GM21786 (cell line): ENCODE measurements at regions not wholly inside any gene's neighbourhood (a gene's known extent, or its start where the extent isn't known, plus 50 kb on each side); places are given as distances from the start of the nearest gene placed in this dataset.

Source experiments
- ATAC-seq: cut with Tn5 transposase; IDR thresholded peaks from one replicate; pipeline ENCODE4 v1.9.1; 2021; ENCODE audit not compliant: unreplicated experiment

DNA sequence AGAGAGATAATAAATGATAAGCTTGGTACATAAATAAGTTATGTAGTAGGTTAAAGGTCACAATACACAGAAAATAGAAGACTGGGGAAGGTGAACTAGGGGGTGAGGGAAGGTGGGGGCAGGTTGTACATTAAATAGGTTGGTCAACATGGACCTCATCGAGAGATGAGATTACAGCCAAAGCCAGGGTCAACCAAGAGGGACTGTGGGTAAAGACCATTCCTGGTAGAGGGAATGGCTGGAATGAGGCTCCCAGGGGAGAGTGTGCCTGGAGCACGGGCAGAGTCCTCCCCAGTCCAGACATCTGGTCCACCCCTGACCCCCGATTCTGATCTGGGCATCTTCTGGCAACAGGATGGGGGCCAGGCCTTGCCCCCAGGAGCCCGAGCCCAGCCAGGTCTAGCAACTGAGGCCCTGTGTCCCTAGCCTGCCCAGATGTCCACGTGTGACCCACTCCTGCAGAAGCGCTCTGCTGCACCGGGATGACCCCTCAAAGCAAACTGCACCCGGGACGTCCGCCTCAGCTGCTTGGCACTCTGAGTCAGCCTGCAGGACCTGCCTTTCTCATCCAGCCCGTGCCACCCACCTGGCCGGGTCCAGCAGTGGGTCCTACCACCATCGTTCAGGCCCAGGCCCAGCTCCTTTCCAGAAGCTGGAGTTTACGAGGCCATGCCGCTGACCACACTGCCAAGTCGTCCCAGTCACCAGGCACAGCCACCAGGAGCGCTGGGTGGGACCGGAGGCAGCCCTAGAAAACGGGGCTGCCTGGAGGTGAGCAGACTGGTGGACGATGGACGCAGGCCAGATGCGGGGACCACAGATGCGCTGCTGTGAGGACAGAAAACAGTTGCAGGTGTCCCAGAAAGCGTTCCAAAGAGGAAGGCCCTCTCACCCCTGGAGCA is 56.2 kb upstream of the ID2 start:
- ATAC-seq, result no peak

- ATAC-seq, result no peak
Observed at GRCh38 chr2:8626572-8626971, 55.3 kb upstream of the ID2 start.

DNA sequence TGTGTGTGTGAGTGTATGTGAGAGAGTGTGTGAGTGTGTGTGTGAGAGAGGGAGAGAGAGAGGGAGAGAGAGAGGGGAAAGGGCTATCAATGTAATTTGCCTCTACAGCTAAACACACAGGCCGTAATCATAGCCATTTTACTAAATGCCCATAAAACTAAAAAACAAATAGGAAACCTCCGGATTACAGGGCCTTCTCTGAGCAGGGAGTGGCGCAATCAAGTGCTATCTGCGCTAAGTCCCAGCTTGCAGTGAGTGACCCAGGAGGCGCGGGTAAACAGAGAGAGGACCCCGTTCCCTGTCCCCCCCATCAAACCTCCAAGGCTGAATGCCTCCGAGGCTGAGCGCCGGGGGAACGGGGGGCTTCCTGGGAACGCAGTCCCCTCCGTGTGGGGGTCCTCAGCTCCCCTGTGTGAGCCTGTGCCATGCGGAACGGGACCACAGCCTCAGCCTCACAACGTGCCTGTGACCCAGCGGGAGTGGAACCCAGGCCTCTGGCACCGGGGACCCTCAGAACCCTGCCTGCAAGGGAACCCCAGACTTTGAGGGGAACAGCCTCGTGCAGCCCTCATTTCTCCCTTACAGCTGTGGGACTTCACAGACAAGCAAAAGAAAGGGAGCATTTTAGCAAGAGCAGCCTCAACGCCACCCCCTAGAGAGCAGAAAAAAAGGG is 54.7 kb upstream of the ID2 start:
- ATAC-seq, result no peak

DNA sequence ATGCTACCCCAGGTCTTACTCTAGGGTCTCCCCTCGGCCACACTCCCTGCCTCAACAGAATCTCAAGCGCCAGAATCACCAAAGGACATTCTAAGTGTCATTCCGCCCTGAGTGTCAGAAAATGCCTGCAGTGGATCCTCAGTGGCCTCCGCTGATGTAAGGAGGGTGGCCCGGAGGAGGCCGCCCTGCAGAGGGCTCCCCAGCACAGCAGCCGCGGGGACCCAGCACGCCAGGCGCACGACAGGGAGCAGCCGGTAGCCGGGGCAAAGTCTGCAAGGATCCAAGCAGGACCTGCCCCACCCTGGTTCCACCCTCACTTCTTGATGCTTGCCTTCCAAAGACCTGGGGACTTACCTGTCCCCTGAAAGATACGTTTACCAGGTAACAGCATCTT is 54.2 kb upstream of the ID2 start:
- no peak for ATAC-seq

DNA sequence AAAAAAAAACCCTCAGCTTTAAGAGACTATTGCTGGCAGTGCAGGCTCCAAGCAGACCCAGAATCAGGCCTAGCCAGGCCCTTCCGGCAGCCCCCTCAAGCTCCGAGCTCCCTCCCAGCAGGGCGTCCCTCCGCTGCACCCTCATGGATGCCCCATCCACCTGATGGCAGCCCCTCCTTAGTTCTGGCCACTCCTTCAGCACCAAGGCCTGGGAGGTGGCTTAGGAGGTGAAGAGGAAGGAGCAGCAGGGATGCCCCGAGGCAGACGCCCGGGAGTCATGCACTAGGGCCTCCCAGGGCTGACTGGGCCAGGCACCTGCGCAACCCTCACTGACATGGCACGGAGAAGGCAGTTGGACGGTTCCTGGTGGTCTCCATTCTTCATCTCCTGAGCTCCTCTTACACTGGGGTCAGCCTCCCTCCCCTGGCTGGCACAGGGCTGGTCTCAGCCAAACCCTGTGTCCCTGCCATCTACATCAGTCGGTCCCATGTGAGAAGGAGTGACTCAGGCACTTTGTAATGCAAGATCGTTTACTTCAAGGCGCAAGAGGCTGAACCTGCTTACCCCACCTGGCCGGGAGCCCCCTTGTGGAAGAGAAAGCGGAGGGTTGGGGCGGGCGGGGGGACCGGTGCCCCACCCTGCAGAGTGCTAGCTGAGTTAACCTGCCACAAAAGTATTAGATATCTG is 53.5 kb upstream of the ID2 start:
- ATAC-seq, result no peak

- no peak for ATAC-seq
Observed at GRCh38 chr2:8628866-8629209, 53.0 kb upstream of the ID2 start.

DNA sequence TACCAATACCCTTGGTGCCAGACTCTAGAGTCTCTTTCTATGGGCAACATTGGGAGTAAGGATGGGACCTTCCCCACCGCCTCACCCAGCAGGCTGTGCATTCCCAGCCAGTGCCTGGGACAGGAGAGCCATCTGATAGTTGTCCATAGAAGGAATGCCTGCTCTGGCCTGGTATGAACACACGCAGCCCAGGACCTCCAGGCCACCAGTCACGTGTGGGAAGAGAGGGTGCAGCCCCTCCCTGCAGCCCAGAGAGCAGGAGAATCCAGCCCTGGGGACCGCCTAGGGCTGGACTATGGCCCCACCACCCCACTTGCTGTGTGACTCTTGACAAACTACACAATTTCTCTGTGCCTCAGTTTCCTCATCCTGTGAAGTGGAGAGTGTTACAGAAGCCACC is 52.5 kb upstream of the ID2 start:
- ATAC-seq, result no peak

- no peak for ATAC-seq
Observed at GRCh38 chr2:8630676-8631464, 51.0 kb upstream of the ID2 start.

DNA sequence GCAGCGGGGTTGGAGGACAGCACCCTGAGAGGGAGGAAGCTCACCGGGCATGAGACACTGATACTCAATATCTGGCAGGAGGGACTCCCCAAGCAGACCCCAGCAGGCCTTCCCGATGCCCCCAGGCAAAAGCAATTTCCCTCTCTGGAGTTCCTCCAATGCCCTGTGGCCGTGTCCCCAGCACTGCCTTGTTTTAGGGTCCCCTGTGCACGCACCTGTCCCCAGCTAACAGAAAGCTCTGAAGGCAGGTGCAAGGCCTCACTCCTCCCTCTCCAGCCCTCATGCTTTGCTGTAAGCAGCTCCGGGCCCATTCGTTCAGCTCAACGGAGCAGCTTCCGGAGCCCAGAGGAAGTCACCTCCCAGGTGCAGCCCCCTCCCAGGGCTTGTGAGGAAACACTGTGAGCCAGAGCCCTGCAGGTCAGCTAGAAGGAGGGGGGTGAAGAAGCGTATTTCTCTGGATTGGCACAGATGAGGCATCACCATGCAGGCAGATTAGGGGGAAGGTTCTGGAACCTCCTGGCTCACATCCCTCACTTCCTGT is 50.3 kb upstream of the ID2 start:
- ATAC-seq, result no peak
